ENCODE measurements at regions not wholly inside any gene's neighbourhood (a gene's known extent, or its start where the extent isn't known, plus 50 kb on each side); places are given as distances from the start of the nearest gene placed in this dataset.

DNA sequence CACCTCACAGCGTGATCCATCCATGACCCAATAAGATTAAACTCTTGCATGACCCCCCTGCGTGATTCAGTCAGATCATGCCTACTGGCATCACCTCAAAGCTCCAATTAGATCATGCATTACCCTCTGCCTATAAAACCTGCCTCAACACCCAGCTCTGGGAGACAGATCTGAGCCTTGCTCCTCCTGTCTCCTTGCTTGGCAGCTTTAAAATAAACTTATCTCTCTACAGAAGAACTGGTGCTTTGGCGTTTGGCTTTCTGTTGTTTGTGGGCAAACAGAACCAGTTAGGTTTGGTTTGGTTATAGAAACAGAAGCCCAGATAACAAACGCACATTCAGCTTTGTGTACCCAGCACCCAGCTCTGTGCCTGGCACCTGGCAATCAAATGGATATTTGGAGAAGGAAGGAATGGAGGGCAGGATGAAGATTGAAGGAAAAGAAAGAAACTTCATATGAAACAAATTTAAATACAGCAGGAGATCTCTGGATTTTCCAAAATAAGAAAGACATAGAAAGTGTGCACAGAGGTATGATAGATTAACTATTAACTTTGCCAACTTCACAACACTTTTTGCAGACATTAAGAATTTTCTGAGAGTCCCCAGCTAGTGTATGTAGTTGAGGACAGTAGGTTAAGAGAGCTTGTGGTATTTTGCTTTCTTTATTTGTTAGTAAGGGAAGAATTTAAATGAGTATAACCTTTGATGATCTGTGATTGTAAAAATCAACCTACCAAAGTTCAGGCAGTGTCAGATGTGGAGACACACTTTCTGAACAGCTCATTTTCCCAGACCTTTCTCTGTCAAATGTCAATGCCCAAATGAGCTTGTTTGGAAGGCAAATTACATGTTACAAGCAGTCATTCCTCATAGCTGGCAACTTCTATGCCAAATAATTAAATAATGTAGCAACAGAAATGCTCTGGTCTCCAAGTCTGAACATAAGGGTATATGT is 102.1 kb upstream of the ASTN2 start:
- Mint-ChIP-seq H3K9me3 (ENCODE audit: low read depth) (peaks cover 6% of the 10 kb centered on the region), H3K27me3 (peaks cover 19% of the 10 kb centered on the region), H3K4me3 (ENCODE audit: low read depth) (no peak overlapping the region), H3K36me3 (ENCODE audit: insufficient read depth) (no peaks in the 10 kb centered on the region), H3K27ac (no peak overlapping the region), H3K4me1 (ENCODE audit: low read depth) (peaks cover 9% of the 10 kb centered on the region)
- no peak for DNase-seq (ENCODE audit: low spot score, unreplicated experiment)
- TF ChIP-seq, protein P1, sequence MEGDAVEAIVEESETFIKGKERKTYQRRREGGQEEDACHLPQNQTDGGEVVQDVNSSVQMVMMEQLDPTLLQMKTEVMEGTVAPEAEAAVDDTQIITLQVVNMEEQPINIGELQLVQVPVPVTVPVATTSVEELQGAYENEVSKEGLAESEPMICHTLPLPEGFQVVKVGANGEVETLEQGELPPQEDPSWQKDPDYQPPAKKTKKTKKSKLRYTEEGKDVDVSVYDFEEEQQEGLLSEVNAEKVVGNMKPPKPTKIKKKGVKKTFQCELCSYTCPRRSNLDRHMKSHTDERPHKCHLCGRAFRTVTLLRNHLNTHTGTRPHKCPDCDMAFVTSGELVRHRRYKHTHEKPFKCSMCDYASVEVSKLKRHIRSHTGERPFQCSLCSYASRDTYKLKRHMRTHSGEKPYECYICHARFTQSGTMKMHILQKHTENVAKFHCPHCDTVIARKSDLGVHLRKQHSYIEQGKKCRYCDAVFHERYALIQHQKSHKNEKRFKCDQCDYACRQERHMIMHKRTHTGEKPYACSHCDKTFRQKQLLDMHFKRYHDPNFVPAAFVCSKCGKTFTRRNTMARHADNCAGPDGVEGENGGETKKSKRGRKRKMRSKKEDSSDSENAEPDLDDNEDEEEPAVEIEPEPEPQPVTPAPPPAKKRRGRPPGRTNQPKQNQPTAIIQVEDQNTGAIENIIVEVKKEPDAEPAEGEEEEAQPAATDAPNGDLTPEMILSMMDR (IDR thresholded peaks at IDR 0.05; ENCODE audit: unreplicated experiment) = no peak

DNA sequence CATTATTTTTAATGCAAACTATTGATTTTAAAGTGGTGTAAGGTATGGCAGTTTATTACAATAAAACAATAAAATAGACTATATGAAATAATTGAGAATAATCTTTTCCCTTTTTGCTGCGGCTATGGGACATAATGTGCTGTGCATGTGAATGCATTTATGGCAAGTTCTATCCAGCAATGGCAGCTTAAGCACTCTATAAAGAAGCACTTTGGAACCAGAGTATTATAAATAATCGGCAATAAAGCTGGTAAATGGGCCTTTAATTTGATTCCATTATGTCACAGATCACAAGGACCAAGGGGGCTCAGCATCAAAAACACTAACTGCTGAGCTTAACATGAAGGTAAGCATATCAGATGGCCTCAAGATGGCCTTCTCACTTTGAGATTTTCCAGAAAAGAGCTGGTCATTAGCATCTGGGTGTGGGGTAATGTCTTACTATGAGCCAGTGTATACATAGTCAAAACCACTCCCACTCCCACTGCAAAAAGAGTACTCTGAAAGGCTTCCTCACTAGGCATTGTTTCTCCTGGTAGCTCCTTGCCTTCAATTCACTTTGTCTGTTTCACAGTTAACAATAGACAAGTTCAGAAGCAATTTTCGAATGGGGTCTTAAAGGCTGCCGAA is 97.1 kb upstream of the ASTN2 start:
- Mint-ChIP-seq H3K27ac (no peak overlapping the region), H3K36me3 (ENCODE audit: insufficient read depth) (no peaks in the 10 kb centered on the region), H3K27me3 (peaks cover 38% of the 10 kb centered on the region), H3K9me3 (ENCODE audit: low read depth) (no peaks in the 10 kb centered on the region), H3K4me1 (ENCODE audit: low read depth) (peaks cover 14% of the 10 kb centered on the region), H3K4me3 (ENCODE audit: low read depth) (no peak overlapping the region)
- TF ChIP-seq, protein P1 (IDR thresholded peaks at IDR 0.05; ENCODE audit: unreplicated experiment) = no peak
- no peak for DNase-seq (ENCODE audit: low spot score, unreplicated experiment)

DNA sequence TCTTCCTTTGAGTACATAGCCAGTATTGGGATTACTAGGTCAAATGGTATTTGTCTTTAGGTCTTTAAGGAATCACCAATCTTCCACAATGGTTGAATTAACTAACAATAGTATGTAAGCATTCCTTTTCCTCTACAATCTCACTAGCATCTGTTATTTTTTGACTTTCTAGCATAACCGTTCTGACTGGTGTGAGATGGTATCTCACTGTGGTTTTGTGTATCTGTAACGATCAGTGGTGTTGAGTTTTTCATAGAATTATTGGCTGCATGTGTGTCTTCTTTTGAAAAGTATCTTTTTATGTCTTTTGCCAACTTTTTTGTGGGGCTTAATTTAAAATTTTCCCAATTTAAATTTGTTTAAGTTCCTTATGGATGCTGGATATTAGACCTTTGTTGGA is 81.5 kb upstream of the ASTN2 start:
- Mint-ChIP-seq H3K27me3 (peaks cover 11% of the 10 kb centered on the region), H3K4me1 (ENCODE audit: low read depth) (peaks cover 12% of the 10 kb centered on the region), H3K36me3 (ENCODE audit: insufficient read depth) (no peaks in the 10 kb centered on the region), H3K9me3 (ENCODE audit: low read depth) (peaks cover 17% of the 10 kb centered on the region), H3K4me3 (ENCODE audit: low read depth) (no peak overlapping the region), H3K27ac (no peak overlapping the region)
- no peak for DNase-seq (ENCODE audit: low spot score, unreplicated experiment)
- TF ChIP-seq, protein P1 (IDR thresholded peaks at IDR 0.05; ENCODE audit: unreplicated experiment) = no peak

DNA sequence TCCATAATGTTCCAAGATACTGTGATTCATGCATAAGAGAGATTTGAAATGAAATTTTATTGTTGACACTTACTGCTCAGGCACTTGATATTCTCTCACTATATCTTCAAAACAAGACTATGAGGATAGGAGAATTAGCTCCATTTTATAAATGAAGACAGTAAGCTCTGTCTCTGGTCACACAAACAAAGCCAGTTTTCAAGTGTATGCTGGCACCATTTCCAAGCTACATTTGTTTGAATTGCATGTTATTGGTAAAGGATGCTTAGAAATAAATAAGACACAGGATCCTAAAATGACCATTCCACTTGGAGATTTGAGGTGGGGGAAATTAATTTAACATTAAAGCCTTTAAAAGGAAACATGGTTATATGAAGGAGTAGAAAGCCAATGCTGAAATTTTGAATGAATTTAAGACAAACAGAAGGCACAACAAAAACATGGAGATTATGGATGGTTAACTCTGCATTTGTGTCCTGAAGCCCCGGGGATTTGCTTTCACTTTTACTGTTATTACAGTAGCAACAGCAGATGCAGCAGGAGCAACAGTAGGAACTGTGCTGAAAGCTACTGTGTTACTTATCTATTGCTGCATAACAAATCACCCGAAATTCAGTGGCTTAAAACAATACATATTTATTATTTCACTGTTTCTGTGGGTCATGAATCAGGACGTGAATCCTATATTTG is 79.7 kb upstream of the ASTN2 start:
- H3K27ac Mint-ChIP-seq = no peak overlapping the region
- H3K4me3 Mint-ChIP-seq (ENCODE audit: low read depth) = no peak overlapping the region
- TF ChIP-seq, protein P1 (IDR thresholded peaks at IDR 0.05; ENCODE audit: unreplicated experiment) = no peak
- peaks cover 24% of the 10 kb centered on the region for H3K4me1 Mint-ChIP-seq (ENCODE audit: low read depth)
- peaks cover 15% of the 10 kb centered on the region for H3K27me3 Mint-ChIP-seq
- H3K9me3 Mint-ChIP-seq (ENCODE audit: low read depth) = peaks cover 17% of the 10 kb centered on the region
- no peak for DNase-seq (ENCODE audit: low spot score, unreplicated experiment)
- no peaks in the 10 kb centered on the region for H3K36me3 Mint-ChIP-seq (ENCODE audit: insufficient read depth)

DNA sequence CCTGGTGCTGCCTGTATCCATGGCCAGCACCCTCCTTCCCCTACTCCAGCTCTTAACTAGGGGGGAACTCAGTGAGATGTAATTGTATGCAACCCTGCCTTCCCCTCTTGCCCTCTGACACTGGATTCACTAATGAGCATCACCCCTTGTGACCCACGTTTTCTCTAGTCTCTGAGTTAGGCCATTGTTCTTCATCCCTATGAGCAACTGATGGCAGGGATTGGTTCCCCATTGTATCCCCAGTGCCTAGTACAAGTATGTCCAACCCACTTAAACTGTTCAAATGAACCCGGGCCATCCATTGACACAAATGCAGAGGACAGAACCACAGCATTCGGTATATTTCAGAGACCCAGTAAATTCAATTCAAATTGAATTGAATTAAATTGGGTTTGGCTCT is 77.6 kb upstream of the ASTN2 start:
- no peak overlapping the region for H3K27ac Mint-ChIP-seq
- peaks cover 18% of the 10 kb centered on the region for H3K27me3 Mint-ChIP-seq
- TF ChIP-seq, protein P1 (IDR thresholded peaks at IDR 0.05; ENCODE audit: unreplicated experiment) = no peak
- peaks cover 36% of the 10 kb centered on the region for H3K4me1 Mint-ChIP-seq (ENCODE audit: low read depth)
- H3K36me3 Mint-ChIP-seq (ENCODE audit: insufficient read depth) = no peaks in the 10 kb centered on the region
- H3K9me3 Mint-ChIP-seq (ENCODE audit: low read depth) = peaks cover 14% of the 10 kb centered on the region
- no peak overlapping the region for H3K4me3 Mint-ChIP-seq (ENCODE audit: low read depth)
- no peak for DNase-seq (ENCODE audit: low spot score, unreplicated experiment)
